A673 (cell line): ENCODE measurements at regions not wholly inside any gene's neighbourhood (a gene's known extent, or its start where the extent isn't known, plus 50 kb on each side); places are given as distances from the start of the nearest gene placed in this dataset.

Experiments used
- BruUV-seq: library from RNA; stranded (reverse); fragments of 400-500 nt; replicated peaks from 2 replicates; lab custom pipeline; 2021; lab: Mats Ljungman, UMichigan
- CTCF ChIA-PET: fragments of 300-600 bp; sonication (Branson Sonifier 250); formaldehyde crosslinking; loops from one replicate; lab custom pipeline; 2022; ENCODE audit warnings: antibody characterized with exemption; lab: Charles Lee
- POLR2A ChIA-PET: fragments of 300-600 bp; sonication (Branson Sonifier 250); formaldehyde crosslinking; loops from one replicate; lab custom pipeline; 2022; ENCODE audit warnings: antibody characterized with exemption; ENCODE audit not compliant: low non-redundant PET; lab: Charles Lee
- DNase-seq: peaks from one replicate; pipeline ENCODE4 v3.0.0-alpha.2; 2015; ENCODE audit warnings: low spot score
- H3K27ac ChIP-seq: fragments of 200-600 bp; sonication (generic); 2 replicates; pipeline ENCODE4 v1.5.1; 2016; ENCODE audit warnings: mixed run types, low read depth, mild to moderate bottlenecking, mixed read lengths, antibody characterized with exemption, low read length; ENCODE audit not compliant: poor library complexity, severe bottlenecking
- H3K27me3 ChIP-seq: fragments of 200-600 bp; sonication (generic); replicated peaks from 2 replicates; pipeline ENCODE4 v1.6.1; 2017; ENCODE audit warnings: mixed run types, low read depth, mild to moderate bottlenecking, mixed read lengths, antibody characterized with exemption, low read length; ENCODE audit not compliant: insufficient read depth, poor library complexity
- H3K36me3 ChIP-seq: fragments of 200-600 bp; sonication (generic); 2 replicates; pipeline ENCODE4 v1.6.1; 2016; ENCODE audit warnings: mixed run types, mild to moderate bottlenecking, mixed read lengths, antibody characterized with exemption, low read length; ENCODE audit not compliant: insufficient read depth, poor library complexity, severe bottlenecking
- H3K4me1 ChIP-seq: fragments of 200-600 bp; sonication (generic); 2 replicates; pipeline ENCODE4 v1.6.1; 2017; ENCODE audit warnings: mixed run types, mild to moderate bottlenecking, mixed read lengths, antibody characterized with exemption, low read length; ENCODE audit not compliant: insufficient read depth, poor library complexity, severe bottlenecking
- H3K4me3 ChIP-seq: fragments of 200-600 bp; sonication (generic); 2 replicates; pipeline ENCODE4 v1.5.1; 2016; ENCODE audit warnings: low read depth, mixed run types, mild to moderate bottlenecking, mixed read lengths, low read length; ENCODE audit not compliant: poor library complexity, severe bottlenecking
- H3K9me3 ChIP-seq: fragments of 200-600 bp; sonication (generic); 2 replicates; pipeline ENCODE4 v1.6.1; 2016; ENCODE audit warnings: mixed run types, low read depth, mild to moderate bottlenecking, mixed read lengths, antibody characterized with exemption, low read length; ENCODE audit not compliant: poor library complexity, severe bottlenecking
- EZH2 ChIP-seq: fragments of 200-600 bp; sonication (generic); IDR thresholded peaks from 2 replicates; pipeline ENCODE4 v1.6.1; 2017; ENCODE audit warnings: borderline replicate concordance, low read depth, mild to moderate bottlenecking, mixed read lengths, antibody characterized with exemption, low read length; ENCODE audit not compliant: poor library complexity, severe bottlenecking
- intact Hi-C: fragments of 100-400 bp; cut with micrococcal nuclease; formaldehyde crosslinking; loops from one replicate; pipeline ENCODE4 v1.10.0; 2022; ENCODE audit not compliant: unreplicated experiment
- TF ChIP-seq, protein P1 (sequence below): fragments of 300-800, 200-600 bp; sonication (generic); conservative IDR thresholded peaks from 2 replicates; pipeline ENCODE4 v1.5.1; 2017; ENCODE audit warnings: low read depth, mild to moderate bottlenecking, antibody characterized with exemption, low read length, moderate library complexity, mixed read lengths

DNA sequence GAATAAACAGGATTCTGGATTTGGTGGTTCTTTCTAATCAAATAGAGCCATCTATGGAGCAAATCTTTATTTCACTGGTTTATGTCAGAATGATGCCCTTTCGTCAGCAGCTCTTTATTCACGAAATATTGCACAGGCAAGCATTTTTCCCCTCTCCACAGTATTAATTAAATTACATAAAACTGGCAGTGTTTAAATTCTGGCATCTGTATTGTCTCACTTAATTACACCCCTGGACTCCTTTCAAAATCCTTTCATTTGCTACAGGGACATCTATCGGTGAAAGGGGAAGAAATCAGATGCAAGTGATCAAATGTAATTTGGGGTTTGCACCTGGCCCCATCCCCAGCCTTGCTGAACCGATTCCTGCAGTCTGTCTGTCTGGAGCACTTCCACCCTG is 801.9 kb downstream of the QKI start:
- Histone ChIP-seq H3K4me3 (no peak overlapping the region), H3K4me1 (no peaks in the 10 kb centered on the region), H3K27ac (no peak overlapping the region), H3K36me3 (no peaks in the 10 kb centered on the region), H3K9me3 (no peaks in the 10 kb centered on the region), H3K27me3 (no peaks in the 10 kb centered on the region)
- ChIA-PET POLR2A (no interaction called here), CTCF (no interaction called here)
- intact Hi-C loops = no loop called here
- BruUV-seq = no TSS peak
- no peak for DNase-seq
- TF ChIP-seq EZH2 = no peak
- TF ChIP-seq, protein P1, sequence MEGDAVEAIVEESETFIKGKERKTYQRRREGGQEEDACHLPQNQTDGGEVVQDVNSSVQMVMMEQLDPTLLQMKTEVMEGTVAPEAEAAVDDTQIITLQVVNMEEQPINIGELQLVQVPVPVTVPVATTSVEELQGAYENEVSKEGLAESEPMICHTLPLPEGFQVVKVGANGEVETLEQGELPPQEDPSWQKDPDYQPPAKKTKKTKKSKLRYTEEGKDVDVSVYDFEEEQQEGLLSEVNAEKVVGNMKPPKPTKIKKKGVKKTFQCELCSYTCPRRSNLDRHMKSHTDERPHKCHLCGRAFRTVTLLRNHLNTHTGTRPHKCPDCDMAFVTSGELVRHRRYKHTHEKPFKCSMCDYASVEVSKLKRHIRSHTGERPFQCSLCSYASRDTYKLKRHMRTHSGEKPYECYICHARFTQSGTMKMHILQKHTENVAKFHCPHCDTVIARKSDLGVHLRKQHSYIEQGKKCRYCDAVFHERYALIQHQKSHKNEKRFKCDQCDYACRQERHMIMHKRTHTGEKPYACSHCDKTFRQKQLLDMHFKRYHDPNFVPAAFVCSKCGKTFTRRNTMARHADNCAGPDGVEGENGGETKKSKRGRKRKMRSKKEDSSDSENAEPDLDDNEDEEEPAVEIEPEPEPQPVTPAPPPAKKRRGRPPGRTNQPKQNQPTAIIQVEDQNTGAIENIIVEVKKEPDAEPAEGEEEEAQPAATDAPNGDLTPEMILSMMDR = no peak

- CTCF ChIA-PET = no interaction called here
- Histone ChIP-seq H3K27me3 (no peaks in the 10 kb centered on the region), H3K9me3 (no peaks in the 10 kb centered on the region), H3K27ac (no peak overlapping the region), H3K4me1 (no peaks in the 10 kb centered on the region), H3K4me3 (no peak overlapping the region), H3K36me3 (no peaks in the 10 kb centered on the region)
- TF ChIP-seq, protein P1 = no peak
- TF ChIP-seq EZH2 = no peak
- DNase-seq = no peak
- BruUV-seq = no TSS peak
- intact Hi-C loops = no loop called here
- POLR2A ChIA-PET = no interaction called here
These were observed 799.5 kb downstream of the QKI start for GRCh38 chr6:164214066-164214465.

DNA sequence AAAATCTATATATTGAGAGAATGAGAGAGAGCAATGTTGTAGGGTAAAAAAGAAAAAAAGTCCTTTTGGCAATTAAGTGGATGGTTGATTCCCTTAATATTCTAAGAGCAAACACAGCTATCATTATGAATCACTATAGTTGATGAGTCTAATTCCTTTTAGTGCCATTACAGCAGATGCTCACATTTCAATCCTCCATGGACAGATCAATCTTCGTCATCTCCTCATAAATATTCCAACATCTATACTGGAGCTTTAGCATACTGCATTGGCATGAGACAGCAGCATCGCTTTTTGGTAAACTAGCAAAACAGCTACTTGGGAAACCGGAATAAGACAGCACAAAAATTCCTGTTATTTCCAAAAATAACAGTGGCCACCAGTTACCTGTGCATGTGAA is 796.7 kb downstream of the QKI start:
- BruUV-seq = no TSS peak
- no peak for TF ChIP-seq EZH2
- TF ChIP-seq, protein P1 = no peak
- intact Hi-C loops = no loop called here
- H3K4me1 ChIP-seq = no peaks in the 10 kb centered on the region
- no peaks in the 10 kb centered on the region for H3K9me3 ChIP-seq
- H3K4me3 ChIP-seq = no peak overlapping the region
- no peaks in the 10 kb centered on the region for H3K36me3 ChIP-seq
- H3K27ac ChIP-seq = no peak overlapping the region
- ChIA-PET POLR2A (no interaction called here), CTCF (no interaction called here)
- no peaks in the 10 kb centered on the region for H3K27me3 ChIP-seq
- no peak for DNase-seq
